T1000 (cell line): ENCODE measurements at regions not wholly inside any gene's neighbourhood (a gene's known extent, or its start where the extent isn't known, plus 50 kb on each side); places are given as distances from the start of the nearest gene placed in this dataset.

Experiments
- DNase-seq: peaks from one replicate; lab custom pipeline; 2025; ENCODE audit warnings: mixed read lengths; lab: John Stamatoyannopoulos, UW

GRCh38 chr6:149184523-149184922 lies 133.0 kb upstream of the TAB2 start:
- DNase-seq: no peak

GRCh38 chr6:149185799-149186357 lies 131.6 kb upstream of the TAB2 start:
- no peak for DNase-seq

GRCh38 chr6:149186873-149187272 lies 130.6 kb upstream of the TAB2 start:
- no peak for DNase-seq

DNA sequence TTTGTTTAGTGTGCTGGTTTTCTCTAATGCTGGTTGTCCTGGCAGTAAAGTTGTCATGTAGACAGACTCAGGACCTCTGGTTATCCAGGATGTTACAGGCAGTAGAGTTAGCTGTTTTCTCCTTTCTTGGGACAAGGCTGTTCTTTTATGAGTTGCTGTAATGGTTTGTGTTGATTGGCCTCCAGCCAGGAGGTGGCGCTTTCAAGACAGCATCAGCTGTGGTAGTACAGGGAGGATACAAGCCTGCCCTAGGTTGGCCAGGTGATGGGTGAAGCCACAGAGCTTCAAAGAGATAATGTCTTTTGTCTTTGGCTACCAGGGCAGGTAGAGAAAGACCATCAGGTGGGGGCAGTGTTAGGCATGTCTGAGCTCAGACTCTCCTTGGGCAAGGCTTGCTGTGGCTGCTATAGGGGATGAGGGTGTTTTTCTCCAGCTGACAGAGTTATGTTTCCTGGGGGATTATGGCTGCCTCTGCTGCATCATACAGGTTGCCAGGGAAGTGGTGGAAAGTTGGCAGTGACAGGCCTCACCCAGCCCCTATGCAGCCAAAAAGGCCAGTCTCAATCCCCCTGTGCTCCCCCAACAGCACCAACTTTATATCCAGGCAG lies 127.2 kb upstream of the TAB2 start:
- DNase-seq: no peak

DNA sequence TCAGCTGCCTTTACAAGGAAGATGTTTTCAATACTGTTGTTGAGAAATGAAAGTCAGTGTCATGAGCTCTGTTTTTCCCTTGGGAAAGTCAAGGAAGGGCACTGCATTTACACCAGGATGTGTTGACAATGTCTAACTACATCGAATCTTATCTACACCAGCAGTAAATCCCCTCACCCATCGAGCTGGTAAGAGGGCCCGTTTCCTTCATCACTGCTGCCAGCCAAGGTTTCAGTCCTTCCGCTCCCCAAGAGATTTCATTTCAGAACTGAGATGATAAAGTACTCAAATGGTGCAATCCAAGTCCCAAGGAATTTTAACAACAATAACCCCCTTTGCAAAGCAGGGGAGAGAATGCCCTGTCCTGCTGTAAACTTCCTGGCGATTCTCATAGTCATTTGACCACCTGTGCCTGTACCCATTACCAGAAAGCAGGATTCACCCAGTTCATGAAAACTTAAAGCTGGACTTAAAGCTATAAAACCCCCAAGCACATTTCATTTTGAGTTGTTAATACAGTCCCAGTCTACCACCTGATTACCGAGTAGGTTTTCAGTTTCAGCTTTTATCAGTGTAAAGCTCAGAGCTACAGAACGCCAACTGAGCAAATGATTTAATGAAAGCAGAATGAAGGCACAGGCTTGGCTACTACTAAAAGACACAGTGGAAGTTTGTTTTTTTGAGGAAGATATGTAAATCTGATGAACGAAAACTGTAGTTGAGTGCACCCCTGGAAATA lies 122.5 kb upstream of the TAB2 start:
- no peak for DNase-seq

GRCh38 chr6:149196091-149196490 lies 121.4 kb upstream of the TAB2 start:
- DNase-seq: no peak

DNA sequence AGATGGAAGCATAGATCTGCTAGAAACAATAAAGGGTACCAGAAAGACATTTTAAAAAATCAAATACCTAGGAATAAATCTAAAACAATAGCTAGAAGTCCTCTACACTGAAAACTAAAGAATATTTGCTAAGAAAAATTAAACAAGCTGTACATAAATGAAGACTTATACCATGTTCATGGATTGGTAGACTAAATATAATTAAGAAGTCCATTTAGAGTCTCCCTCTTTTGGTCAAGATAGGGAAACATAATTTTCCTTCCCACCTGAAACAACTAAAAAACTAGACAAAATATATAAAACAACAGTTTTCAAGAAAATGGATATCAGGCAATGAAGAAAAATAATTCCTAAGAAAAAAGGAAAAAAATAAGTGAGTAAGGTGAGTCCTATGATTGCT lies 120.0 kb upstream of the TAB2 start:
- DNase-seq: no peak

DNA sequence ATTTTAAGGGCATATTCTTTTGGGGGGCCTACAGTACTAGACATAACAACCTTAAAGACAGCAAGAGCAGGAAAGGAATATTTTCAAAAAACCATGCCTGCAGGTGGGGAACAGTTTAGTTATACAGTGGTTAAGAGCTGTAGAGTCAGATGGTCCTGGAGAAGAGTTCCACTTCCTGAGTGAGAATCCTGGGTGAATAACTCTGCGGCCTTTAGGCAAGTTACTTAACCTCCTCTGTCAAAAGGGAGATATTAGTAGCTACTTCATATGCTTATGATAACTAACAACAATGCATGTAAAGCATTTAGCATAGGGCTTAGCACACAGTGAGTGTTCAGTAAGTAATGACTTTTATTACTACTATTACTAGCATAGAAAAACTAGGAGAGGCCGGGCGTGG lies 119.2 kb upstream of the TAB2 start:
- DNase-seq: no peak

DNA sequence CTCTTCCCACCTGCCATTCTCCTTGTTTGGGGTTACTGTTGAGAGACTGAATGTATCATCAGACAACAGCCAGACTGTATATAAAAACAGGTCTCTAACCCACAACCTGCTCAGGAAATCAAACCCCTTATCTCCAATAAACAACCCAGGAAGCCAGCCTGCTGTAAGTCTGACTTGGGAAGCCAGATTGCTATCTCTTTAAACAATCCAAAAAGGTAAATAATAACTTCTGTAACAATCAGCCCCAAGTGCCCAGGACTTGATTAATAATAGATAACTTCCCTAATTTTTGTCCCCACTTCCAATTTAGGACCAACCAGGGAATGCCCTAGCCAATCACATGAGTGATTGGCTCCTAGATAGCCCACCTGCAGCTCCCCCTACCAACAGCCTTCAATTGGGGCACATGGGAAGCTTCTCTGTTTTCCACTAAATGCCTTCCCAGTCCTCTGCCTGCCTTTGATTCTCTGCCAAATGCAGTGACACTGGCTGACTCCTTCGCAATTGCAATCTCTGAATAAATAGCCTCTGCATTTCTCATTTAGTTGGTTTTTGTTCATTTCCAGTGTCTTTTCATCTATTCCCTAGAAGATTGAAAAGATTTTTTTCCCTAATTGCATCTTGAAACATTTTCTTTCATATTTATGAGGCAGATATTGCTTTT lies 117.1 kb upstream of the TAB2 start:
- DNase-seq: no peak

GRCh38 chr6:149201068-149201655 lies 116.3 kb upstream of the TAB2 start:
- DNase-seq: no peak

DNA sequence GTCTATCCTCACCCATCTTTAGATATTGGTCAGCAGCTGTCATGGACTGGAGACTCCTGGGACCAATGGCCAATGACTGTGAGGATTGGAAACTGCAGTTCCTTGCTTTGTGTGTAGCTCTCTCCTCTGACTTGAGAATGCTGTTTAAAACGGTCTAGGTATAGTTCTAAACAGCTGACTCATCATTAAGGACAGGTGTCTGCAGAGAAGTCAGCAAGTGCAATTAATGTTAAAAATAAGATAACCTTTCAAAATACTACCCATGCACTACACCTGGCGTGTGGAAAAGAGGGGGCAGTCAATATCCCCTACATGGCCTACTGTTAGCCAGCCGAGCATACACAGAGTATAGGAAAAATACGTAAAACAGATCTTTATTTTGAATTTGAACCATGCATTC lies 115.4 kb upstream of the TAB2 start:
- no peak for DNase-seq

DNA sequence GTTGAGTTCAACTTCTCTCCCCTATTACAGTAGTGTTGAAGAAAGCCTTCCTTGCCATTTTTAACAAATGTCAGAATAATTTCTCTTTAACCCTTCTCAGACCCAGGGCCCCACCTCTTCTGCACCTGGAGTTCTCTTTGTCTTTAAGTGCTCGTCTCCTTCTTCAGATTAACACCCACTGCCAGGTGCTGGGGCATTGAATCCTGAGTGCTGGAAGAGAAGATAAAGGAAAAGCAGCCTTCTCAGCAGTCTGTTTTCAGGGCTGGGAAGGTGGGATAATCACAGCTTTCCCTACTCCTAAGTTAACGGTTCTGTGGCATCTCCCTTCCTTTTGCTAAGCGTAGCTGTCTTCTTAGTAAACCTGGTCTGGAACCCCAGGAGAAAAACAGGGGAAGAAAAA lies 114.6 kb upstream of the TAB2 start:
- no peak for DNase-seq

DNA sequence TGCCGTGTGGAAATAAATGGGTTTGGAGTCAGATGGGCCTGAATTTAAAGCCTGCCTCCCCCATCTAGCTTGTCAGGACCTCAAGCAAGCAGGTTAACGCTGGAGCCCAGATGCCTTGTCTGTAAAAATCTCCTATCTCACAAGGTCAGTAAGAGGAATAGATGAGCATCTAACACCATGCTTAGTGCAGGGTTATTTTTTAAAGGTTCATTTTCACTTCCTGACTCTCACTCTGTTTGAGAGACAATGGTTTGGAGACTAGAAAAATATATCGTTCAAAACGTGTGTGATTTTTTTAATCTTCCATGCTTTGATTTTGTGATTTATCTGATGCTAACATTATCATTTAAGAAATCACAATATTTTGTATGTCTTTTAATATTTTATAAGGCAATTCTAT lies 114.0 kb upstream of the TAB2 start:
- no peak for DNase-seq

GRCh38 chr6:149208134-149208601 lies 109.3 kb upstream of the TAB2 start:
- DNase-seq: no peak

GRCh38 chr6:149209871-149210775 lies 107.4 kb upstream of the TAB2 start:
- DNase-seq: no peak

DNA sequence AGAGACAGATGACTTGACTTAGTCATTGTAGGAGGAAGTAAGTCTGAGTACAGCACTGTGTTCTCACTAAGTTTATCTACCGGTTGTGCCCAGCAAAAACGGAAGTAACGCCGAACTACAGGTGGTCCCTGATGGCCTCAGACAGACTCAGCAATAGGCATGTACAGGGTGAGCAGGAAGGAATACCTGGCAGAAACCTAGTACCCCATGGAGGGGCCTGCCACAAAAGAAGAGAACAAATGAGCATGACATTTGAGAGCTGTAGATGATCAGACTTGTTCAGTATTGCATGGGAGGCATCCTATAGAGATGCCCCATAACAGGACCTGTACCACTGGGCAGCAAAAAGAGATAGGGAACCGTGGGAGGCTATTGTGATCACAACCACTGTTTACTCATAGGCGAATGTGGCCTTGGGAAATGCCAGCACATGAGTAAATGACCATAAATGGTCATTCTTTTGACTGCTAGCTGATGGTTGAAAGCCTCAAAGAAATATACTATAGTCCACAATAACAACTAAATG lies 106.4 kb upstream of the TAB2 start:
- DNase-seq: no peak

GRCh38 chr6:149212206-149212605 lies 105.3 kb upstream of the TAB2 start:
- no peak for DNase-seq

DNA sequence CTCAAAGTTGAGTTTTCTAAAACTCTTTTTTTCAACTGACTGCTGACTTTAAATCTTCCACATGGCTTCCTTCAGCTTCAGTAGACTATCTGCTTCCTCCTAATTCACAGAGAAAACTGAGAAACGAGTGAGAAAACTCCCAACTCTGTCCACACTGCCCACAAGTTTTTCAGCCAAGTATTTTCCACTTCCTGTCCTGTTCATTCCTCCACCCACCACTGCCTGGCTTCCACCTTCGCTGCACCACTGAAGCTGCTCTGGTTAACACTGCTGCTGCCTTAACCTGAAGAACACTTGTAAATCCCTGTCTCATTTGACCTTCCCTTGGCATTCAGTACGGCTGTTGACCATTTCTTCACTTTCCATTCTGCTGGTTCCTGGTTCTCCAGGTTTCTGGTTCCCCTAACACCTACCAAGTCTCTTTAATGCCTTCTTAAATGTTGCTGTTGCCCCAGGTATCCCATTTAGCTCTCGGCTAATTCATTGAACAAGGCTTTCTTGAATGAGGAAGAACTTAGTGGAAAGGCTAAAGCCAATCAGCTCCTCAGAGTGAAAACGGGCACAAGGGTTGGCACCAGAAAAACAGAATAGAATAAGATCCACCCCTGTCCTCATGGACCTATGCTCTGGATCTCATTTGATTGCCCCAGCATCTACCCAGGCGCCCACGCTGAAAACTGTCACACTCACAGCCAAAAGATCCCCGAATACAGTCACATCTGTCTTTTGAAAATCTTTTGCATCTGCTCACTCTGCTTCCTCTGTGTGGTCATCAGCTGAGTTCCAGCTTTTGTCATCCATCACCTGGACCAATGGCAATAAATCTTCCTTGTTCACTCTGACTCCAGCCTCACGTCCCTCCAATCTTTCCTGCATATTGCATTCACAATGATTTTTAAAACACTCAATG lies 104.4 kb upstream of the TAB2 start:
- DNase-seq: no peak

GRCh38 chr6:149213829-149214228 lies 103.7 kb upstream of the TAB2 start:
- no peak for DNase-seq

DNA sequence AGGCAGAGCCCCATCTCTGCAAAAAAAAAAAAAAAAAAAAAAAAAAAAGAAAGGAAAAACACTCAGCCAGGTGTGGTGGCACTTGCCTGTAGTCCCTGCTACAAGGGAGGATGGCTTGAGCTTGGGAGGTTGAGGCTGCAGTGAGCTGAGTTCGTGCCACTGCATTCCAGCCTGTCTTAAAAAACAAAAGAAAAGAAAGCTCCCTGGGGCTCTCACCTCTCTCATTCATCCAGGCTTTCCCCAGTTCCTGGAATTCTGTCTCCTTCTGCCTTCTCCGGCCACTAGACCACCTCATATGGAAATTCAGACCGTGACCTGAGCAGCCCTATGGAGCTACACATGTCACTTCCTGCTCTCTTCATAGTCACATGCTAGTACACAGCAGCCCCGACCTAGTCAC lies 101.1 kb upstream of the TAB2 start:
- no peak for DNase-seq
